CD4-positive, alpha-beta T cell treated with Interleukin-21 for 1 hour (primary cell): ENCODE measurements at regions not wholly inside any gene's neighbourhood (a gene's known extent, or its start where the extent isn't known, plus 50 kb on each side); places are given as distances from the start of the nearest gene placed in this dataset.

ENCODE experiments used
- DNase-seq: peaks from one replicate; pipeline ENCODE4 v3.0.0-alpha.2; 2020

DNA sequence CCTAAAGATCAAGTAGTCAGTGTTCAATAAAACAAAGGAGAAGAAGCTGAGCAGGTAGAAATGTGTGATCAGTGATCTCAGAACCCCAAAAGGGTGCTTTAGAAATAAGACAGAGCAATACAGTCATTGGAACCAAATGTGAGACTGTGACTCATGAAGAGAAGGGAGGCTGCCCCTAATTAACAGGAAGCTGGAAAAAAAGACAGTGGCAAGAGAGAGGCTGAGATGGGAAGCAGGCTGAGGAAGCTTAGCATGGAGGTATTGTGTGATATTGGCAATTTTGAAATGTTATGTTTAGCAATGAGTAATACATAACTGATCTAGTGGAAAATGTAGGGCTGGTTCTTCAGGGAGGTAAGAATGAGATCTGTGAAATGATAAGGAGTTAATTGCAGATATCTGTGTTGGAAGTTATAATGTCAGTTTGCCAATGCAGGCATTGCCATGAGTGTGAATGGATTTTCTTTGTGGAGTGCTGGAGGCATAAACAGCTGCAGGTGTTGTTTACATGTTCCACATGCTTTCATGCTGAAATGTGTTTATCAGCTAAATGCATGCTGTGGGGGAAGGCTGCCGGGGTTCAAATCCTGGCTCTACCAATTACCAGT lies 90.6 kb upstream of the CACNA1E start:
- no peak for DNase-seq

DNA sequence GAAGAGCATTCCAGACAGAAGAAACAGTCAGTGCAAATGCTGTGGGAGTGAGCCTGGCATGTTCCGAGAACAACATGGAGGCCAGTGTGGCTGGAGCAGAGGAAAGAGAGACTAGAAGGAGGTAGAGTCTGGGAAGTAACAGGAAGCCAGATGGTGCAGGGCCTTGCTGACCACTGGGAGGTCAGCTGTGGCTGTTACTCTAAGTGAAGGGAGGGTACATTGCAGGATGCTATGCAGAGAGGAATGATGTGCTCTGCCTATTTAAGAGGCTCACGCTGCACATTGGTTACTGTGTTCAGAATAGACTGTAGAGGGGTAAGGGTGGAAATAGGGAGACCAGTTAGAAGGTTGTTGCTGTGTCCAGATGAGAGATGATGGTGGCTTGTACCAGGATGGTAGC lies 88.6 kb upstream of the CACNA1E start:
- no peak for DNase-seq

GRCh38 chr1:181396171-181396670 lies 87.1 kb upstream of the CACNA1E start:
- DNase-seq, result peak; percentile 56

DNA sequence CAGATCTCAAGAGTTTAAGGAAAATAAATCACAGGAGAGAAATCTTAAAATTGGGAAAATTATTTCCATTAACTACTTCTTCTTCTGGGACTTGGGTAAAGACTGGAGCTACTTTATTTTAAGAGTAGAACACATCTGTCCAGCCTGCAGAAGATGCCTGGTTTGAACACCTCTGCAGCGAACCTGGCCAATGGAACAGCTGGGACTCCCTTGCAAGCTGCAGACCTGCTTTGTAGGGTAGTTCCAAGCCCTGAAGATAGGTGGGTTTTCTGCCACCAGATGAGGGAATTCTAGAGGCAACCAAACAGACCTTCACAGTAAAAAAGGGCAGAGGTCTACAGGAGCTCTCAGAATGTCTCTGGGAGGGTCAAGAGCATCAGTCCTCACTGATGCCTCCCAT lies 86.5 kb upstream of the CACNA1E start:
- no peak for DNase-seq

GRCh38 chr1:181397845-181398244 lies 85.5 kb upstream of the CACNA1E start:
- peak; percentile 42 for DNase-seq

DNA sequence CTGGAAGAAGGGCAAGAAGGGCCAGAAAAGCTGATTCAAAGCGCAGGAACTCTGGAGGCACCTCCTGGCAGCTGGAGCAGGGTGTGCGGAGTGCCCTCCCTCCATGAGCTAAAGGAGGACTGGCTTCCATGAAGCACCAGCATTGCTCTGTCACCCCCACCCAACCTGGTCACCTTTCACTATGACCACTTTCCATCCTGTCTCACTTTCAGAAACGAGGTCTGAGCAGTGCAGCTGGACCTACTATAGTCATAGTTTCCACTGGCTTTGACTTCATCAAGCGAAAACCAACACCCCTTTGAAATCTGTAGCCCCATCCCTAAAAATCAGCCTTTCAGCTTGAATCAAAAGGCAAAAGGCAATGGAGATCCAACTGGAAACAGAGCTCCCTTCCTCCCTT lies 84.8 kb upstream of the CACNA1E start:
- DNase-seq, result no peak

DNA sequence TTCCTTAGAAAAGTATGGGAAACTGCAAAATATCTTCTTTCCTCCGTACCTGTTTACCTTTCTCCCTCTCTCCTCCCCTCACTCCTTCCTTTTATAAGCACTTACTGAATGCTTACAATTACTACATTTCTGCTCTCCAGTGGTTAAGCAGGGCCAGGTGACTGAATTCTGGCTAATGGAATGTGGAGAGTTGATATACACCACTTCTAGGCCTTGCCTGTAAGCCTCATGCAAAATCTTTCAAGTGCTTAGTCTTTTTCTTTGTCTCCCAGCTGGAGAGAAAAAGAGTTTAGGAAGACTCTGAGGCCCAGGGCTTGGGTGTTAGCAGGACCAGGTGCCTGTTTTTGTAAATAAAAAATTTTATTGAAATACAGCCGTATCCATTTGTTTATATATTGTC lies 77.7 kb upstream of the CACNA1E start:
- DNase-seq, result no peak

DNA sequence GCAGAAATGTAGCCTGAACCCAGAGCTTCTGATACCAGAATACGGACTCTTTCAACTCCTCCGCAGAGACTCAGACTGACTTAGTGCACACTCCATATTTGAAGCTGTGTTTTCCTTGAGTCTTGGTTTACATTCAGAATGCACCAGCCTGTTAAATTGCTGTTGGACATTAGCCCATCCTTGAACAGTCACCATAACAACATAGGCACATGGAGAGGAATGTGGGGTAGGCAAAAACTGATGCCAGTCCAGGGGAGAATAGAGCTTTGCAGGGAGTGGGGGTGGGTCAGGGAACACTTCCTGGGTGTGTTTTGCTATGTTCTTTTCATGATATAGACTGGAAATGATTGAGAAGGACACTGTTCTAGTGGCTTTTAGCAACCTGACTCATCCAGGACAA lies 76.3 kb upstream of the CACNA1E start:
- no peak for DNase-seq

DNA sequence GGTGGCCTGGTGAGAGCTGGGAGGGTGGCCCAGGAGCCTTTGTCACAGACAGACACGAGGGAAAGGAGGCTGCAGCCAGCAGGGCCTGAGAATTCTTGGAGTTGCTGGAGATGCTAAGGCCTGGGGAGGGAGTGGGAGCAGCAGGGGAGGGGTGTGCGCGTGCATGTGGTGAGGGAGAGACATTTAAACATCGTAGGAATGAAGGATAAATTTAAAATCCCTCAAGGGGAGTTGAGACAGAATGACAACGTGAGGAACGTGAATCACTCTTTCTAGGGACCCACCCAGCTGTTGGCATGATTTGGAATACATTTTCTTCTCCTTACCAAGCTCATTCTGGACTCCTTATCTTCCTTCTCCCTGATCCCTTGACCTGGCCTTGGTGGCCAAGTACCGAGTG lies 73.3 kb upstream of the CACNA1E start:
- DNase-seq, result no peak

- no peak for DNase-seq
These were observed 70.6 kb upstream of the CACNA1E start for GRCh38 chr1:181412746-181413145.

DNA sequence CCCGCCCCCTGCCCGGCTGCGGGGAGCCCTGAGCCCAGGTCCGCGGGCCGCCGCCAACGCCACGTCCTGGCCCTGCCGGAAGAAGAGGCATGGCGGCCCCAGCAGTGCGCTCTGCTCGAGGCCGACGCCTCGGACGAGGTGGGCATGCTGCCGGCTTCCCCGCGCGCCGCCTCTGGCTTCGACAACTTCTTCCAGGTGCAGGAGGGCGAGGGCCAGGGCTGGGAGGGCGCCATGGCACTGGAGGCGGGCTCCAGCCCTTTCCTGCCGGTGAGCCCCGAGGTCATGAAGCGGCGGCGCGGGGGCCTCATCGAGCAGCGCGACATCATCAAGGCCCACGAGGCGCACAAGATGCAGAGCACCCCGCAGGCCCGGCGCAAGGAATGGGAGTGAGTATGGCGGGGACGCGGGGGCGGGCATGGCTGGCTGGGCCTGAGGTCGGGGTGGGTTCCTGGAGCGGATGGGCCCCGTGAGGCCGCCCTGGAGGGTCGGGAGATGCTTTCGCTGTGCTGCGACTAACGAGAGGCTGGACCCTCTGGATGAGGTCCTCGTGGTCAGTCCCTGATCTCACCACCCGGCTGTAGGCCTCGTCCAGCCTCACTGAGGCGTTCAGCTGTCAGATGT lies 70.0 kb upstream of the CACNA1E start:
- no peak for DNase-seq

- no peak for DNase-seq
These were observed 69.5 kb upstream of the CACNA1E start for GRCh38 chr1:181413836-181414235.

- DNase-seq, result no peak
These were observed 67.0 kb upstream of the CACNA1E start for GRCh38 chr1:181416268-181416860.

DNA sequence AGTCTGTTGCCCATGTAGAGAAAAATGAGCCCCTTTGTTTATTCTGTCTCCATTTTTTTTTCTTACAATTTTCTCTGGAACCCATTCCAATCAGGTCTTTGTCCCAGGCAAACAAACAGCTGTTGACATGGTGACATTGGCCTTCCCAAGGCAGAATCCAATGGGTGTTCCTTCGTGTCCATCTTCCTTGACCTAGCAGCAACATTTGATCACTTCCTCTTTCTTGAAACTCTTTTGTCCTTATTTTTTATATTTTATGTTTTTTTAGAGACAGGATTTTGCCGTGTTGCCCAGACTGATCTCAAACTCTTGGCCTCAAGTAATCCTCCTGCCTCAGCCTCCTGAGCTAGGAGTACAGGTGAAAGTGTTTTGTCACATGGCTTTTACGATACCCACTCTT lies 65.4 kb upstream of the CACNA1E start:
- no peak for DNase-seq

DNA sequence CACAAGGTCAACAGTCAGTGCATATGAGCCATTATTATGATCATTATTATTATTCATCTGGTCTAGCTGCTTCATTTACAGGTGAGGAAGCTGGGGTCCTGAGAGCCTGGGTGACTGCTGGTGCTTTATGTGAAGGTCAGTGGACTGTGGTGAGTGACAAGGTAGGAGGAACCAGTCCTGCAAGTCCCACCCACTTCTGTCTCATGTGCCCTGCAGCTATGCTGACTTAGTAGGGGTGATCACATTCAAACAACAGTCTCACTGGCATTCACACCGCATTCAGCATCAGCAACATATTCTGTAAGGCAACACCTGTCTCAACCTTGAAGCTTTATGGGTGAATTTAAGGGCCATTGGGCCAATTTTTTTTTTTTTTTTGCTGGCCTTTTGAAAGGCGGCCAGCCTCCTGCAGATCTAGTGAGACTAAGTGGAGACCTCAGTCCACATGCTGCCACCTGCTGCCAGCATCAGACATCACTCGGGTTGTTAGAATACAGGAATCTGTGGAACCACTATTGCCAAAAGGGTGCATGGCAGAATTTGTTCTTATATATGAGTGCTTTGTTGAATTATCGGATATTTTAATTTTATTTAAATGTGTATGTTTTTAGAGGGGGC lies 59.9 kb upstream of the CACNA1E start:
- peak; percentile 41 for DNase-seq

- DNase-seq, result peak; percentile 78
These were observed 58.4 kb upstream of the CACNA1E start for GRCh38 chr1:181424786-181425403.

DNA sequence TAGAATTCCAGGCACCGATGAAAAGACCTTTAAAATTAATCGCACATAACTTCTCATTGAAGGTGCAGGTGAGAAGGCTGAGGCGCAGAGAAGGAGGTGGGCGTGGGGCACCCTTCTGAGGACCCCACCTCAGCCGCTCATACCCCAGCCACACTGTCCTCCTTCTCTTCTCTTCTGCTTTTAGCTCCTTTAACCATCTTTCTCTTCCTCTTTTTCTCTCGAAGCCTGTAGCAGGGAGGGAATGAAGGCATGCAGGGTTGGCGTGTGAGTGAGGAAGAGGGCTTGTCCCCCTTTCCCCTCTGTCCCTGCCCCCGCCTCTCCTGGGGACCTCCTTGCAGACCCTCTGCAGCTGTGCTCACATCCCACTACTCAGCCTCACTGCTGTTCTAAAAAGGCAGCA lies 57.8 kb upstream of the CACNA1E start:
- no peak for DNase-seq

DNA sequence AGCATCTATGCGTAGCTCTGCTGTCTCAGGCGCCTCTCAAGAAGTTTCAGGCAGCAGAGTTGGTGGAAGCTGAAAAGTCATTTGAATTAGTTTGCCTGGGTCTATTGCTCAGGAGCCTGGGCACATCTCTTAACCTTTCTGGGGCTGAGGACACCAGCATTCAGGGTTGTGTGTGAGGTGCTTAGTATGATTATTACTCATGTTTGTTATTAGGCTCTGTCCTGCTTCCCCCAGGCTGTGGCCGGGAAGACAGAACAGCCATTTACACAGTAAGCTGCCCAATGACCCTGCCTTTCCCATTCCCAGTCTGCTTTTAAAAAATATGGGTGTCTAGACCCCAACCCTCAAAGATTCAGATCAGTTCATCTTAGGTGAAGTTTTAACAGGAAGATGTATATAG lies 53.9 kb upstream of the CACNA1E start:
- DNase-seq, result no peak

GRCh38 chr1:181430015-181430885 lies 53.1 kb upstream of the CACNA1E start:
- DNase-seq, result no peak
